ENCODE measurements at regions not wholly inside any gene's neighbourhood (a gene's known extent, or its start where the extent isn't known, plus 50 kb on each side); places are given as distances from the start of the nearest gene placed in this dataset.

DNA sequence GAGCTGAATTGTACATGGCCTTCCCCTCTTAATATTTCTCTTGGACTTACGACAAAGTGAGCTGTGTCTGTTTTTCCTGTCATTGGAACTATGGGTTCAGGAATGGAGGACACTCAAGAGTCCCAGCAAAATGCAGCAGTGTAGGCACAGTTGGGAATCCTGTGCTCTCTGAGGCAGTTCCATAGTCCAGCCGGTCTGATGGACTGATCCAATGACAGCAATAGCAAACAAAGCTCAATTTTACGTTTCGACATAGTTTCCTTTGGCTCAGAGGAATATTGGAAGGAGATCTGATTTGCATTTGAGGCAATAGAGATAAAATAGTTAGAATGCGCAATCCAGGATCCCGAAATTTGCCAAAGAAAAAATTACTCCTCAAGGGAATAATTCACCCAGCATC lies 276.9 kb upstream of the CNTN3 start:
- Histone ChIP-seq H3K4me1 (ENCODE audit: low read length) (no peaks in the 10 kb centered on the region), H3K9me2 (replicated peaks; ENCODE audit: insufficient read depth, low read length) (no peaks in the 10 kb centered on the region), H3K9me3 (ENCODE audit: low read length) (no peaks in the 10 kb centered on the region; the same call in 1 of the 2 replicates), H4K20me1 (ENCODE audit: insufficient read depth, low read depth, low read length) (no peaks in the 10 kb centered on the region), H3K27me3 (ENCODE audit: low read length) (no peaks in the 10 kb centered on the region), H3K36me3 (ENCODE audit: insufficient read depth, low read length) (no peaks in the 10 kb centered on the region), H3K4me2 (ENCODE audit: low read depth, low read length, poor library complexity, severe bottlenecking) (no peak overlapping the region), H3K4me3 (ENCODE audit: low read length) (no peak overlapping the region), H2AFZ (ENCODE audit: low read length) (no peak overlapping the region), H3K27ac (ENCODE audit: low read length) (no peak overlapping the region), H3K79me2 (ENCODE audit: low read length) (no peaks in the 10 kb centered on the region), H3K9ac (ENCODE audit: low read length) (no peak overlapping the region)
- DNase-seq: no peak

DNA sequence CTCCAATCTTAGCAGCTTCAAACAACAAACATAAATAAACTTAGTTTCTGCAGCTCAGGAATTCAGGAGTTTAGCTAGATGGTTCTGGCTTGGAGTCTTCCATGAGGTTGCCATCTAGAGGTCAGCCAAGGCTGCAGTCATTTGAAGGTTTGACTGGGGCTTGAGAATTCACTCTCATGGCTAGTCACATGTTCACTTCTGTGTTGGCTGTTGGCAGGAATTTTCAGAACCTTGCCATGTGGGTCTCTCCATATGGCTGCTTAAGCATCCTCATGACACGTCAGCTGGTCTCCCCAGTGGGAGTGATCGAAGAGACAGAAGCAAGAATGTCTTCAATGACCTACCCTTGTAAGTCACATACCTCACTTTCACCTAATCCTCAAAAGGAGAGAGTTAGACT lies 269.2 kb upstream of the CNTN3 start:
- H3K4me2 ChIP-seq (ENCODE audit: low read depth, low read length, poor library complexity, severe bottlenecking): no peak overlapping the region
- no peak overlapping the region for H3K27ac ChIP-seq (ENCODE audit: low read length)
- no peak overlapping the region for H3K4me3 ChIP-seq (ENCODE audit: low read length)
- H3K4me1 ChIP-seq (ENCODE audit: low read length): no peaks in the 10 kb centered on the region
- H3K27me3 ChIP-seq (ENCODE audit: low read length): no peaks in the 10 kb centered on the region
- no peaks in the 10 kb centered on the region for H4K20me1 ChIP-seq (ENCODE audit: insufficient read depth, low read depth, low read length)
- H3K9me2 ChIP-seq (replicated peaks; ENCODE audit: insufficient read depth, low read length): no peaks in the 10 kb centered on the region; the same call in 1 of the 2 replicates
- peak; percentile 51 for DNase-seq
- no peak overlapping the region for H2AFZ ChIP-seq (ENCODE audit: low read length)
- no peaks in the 10 kb centered on the region for H3K79me2 ChIP-seq (ENCODE audit: low read length)
- H3K9me3 ChIP-seq (ENCODE audit: low read length): no peaks in the 10 kb centered on the region; the same call in 1 of the 2 replicates
- H3K9ac ChIP-seq (ENCODE audit: low read length): no peak overlapping the region
- H3K36me3 ChIP-seq (ENCODE audit: insufficient read depth, low read length): no peaks in the 10 kb centered on the region

DNA sequence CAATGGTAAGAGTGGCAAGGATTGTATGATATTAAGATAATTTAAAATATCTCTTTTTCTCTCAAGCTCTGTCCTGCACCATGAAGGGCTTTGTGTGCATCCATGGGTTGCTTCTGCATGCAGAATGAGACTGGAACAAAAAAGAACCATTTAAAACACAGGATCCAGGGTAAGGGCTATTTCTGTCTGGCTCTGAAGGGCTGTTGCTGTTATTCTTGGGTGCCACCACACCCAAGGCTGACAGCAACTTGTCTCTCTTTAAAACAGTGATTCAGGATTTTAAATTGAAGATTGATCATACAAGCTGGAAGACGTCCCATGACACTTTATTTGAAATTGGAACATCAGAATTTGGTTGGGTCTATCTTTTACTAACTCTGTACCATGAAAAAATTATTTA lies 268.8 kb upstream of the CNTN3 start:
- no peak overlapping the region for H3K27ac ChIP-seq (ENCODE audit: low read length)
- H3K4me3 ChIP-seq (ENCODE audit: low read length): no peak overlapping the region
- H4K20me1 ChIP-seq (ENCODE audit: insufficient read depth, low read depth, low read length): no peaks in the 10 kb centered on the region
- no peak overlapping the region for H3K4me2 ChIP-seq (ENCODE audit: low read depth, low read length, poor library complexity, severe bottlenecking)
- H2AFZ ChIP-seq (ENCODE audit: low read length): no peak overlapping the region
- no peak for DNase-seq
- no peak overlapping the region for H3K9ac ChIP-seq (ENCODE audit: low read length)
- no peaks in the 10 kb centered on the region for H3K27me3 ChIP-seq (ENCODE audit: low read length)
- H3K4me1 ChIP-seq (ENCODE audit: low read length): no peaks in the 10 kb centered on the region
- no peaks in the 10 kb centered on the region; the same call in 1 of the 2 replicates for H3K9me3 ChIP-seq (ENCODE audit: low read length)
- no peaks in the 10 kb centered on the region; the same call in 1 of the 2 replicates for H3K9me2 ChIP-seq (replicated peaks; ENCODE audit: insufficient read depth, low read length)
- no peaks in the 10 kb centered on the region for H3K36me3 ChIP-seq (ENCODE audit: insufficient read depth, low read length)
- H3K79me2 ChIP-seq (ENCODE audit: low read length): no peaks in the 10 kb centered on the region

DNA sequence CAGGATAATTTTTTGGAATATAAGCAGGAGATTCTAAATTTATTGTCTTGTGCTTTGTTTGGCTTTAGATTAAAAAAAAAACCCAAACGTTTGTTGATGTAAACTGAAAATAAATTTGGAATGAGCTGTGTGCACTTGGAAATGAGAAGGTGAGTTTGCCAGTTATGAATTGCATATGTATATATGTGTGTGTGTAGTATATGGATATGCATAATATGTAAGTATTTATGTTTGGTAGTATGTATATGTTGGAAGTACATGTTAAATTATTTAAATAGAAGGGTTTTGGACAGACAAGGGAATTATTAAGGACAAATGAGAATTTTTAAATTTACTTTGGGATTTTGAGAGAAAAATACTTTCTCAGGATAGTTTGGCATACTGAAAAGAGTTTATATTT lies 265.8 kb upstream of the CNTN3 start:
- no peak for DNase-seq
- Histone ChIP-seq H3K9me3 (ENCODE audit: low read length) (no peaks in the 10 kb centered on the region; the same call in 1 of the 2 replicates), H3K4me2 (ENCODE audit: low read depth, low read length, poor library complexity, severe bottlenecking) (no peak overlapping the region), H4K20me1 (ENCODE audit: insufficient read depth, low read depth, low read length) (no peaks in the 10 kb centered on the region), H3K4me3 (ENCODE audit: low read length) (no peak overlapping the region), H3K79me2 (ENCODE audit: low read length) (no peaks in the 10 kb centered on the region), H3K27ac (ENCODE audit: low read length) (no peak overlapping the region), H3K36me3 (ENCODE audit: insufficient read depth, low read length) (no peaks in the 10 kb centered on the region), H2AFZ (ENCODE audit: low read length) (no peak overlapping the region), H3K27me3 (ENCODE audit: low read length) (no peaks in the 10 kb centered on the region), H3K4me1 (ENCODE audit: low read length) (no peaks in the 10 kb centered on the region), H3K9ac (ENCODE audit: low read length) (no peak overlapping the region), H3K9me2 (replicated peaks; ENCODE audit: insufficient read depth, low read length) (no peaks in the 10 kb centered on the region; the same call in 1 of the 2 replicates)

DNA sequence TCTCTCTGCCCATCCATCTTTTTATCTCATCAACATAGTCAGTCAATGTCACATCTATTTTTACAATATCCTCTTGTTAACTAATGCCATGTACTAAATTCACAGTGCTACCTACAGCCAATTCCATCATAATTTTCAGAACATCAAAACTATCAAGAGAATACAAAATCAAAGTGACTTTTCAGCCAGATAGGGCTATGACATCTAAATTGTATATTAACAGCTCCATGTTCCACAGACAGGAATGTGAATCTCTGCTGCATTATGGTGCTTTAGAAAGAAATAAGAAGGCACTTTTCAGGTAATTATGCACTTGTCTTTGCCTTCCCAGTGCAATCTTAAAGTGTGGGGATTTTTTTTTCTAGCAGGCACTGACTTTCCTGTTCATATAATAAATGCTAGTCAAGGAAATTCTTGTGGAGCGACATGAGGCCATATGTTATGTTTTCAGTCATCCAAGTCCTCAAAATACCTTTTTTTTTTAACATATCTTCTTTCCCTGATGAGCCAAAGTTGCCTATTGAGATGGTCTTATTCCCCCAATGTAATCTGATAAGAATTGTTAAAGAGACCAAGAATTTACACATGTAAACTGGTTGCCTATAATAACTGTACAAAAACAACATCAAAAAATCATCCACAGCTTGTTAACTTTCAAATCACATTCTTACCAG lies 252.0 kb upstream of the CNTN3 start:
- no peak overlapping the region for H3K4me2 ChIP-seq (ENCODE audit: low read depth, low read length, poor library complexity, severe bottlenecking)
- no peaks in the 10 kb centered on the region for H3K79me2 ChIP-seq (ENCODE audit: low read length)
- H3K4me1 ChIP-seq (ENCODE audit: low read length): no peaks in the 10 kb centered on the region
- no peak for DNase-seq
- peaks cover 2% of the 10 kb centered on the region; the same call in 1 of the 2 replicates for H3K9me3 ChIP-seq (ENCODE audit: low read length)
- no peak overlapping the region for H3K27ac ChIP-seq (ENCODE audit: low read length)
- H2AFZ ChIP-seq (ENCODE audit: low read length): no peak overlapping the region
- H4K20me1 ChIP-seq (ENCODE audit: insufficient read depth, low read depth, low read length): no peaks in the 10 kb centered on the region
- no peak overlapping the region for H3K9ac ChIP-seq (ENCODE audit: low read length)
- no peaks in the 10 kb centered on the region for H3K27me3 ChIP-seq (ENCODE audit: low read length)
- no peaks in the 10 kb centered on the region for H3K9me2 ChIP-seq (replicated peaks; ENCODE audit: insufficient read depth, low read length)
- H3K4me3 ChIP-seq (ENCODE audit: low read length): no peak overlapping the region
- H3K36me3 ChIP-seq (ENCODE audit: insufficient read depth, low read length): no peaks in the 10 kb centered on the region

DNA sequence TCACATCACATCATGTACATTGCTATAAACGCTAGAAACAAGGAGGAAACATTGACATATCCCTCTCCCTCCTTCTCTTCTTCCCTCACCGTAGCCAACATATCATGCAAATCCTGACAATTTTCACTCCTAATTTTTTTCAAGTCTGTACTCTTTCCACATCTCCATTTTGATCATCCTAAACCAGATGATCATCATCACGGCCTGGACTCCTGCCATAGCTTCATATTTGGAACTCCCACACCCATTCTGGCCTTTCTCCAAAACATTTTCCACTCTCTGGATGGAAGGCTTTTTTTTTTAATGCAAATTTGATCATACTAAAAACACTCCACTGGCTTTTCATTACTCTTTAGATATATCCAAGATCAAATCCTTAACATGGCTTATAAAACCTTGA lies 248.0 kb upstream of the CNTN3 start:
- H3K4me3 ChIP-seq (ENCODE audit: low read length): no peak overlapping the region
- H4K20me1 ChIP-seq (ENCODE audit: insufficient read depth, low read depth, low read length): no peaks in the 10 kb centered on the region
- no peaks in the 10 kb centered on the region for H3K36me3 ChIP-seq (ENCODE audit: insufficient read depth, low read length)
- no peak overlapping the region for H3K4me2 ChIP-seq (ENCODE audit: low read depth, low read length, poor library complexity, severe bottlenecking)
- H3K27ac ChIP-seq (ENCODE audit: low read length): no peak overlapping the region
- no peaks in the 10 kb centered on the region for H3K27me3 ChIP-seq (ENCODE audit: low read length)
- H3K4me1 ChIP-seq (ENCODE audit: low read length): no peaks in the 10 kb centered on the region
- peaks cover 6% of the 10 kb centered on the region; the same call in 1 of the 2 replicates for H3K9me3 ChIP-seq (ENCODE audit: low read length)
- no peak for DNase-seq
- no peak overlapping the region for H3K9ac ChIP-seq (ENCODE audit: low read length)
- no peaks in the 10 kb centered on the region for H3K9me2 ChIP-seq (replicated peaks; ENCODE audit: insufficient read depth, low read length)
- no peaks in the 10 kb centered on the region for H3K79me2 ChIP-seq (ENCODE audit: low read length)
- H2AFZ ChIP-seq (ENCODE audit: low read length): no peak overlapping the region

DNA sequence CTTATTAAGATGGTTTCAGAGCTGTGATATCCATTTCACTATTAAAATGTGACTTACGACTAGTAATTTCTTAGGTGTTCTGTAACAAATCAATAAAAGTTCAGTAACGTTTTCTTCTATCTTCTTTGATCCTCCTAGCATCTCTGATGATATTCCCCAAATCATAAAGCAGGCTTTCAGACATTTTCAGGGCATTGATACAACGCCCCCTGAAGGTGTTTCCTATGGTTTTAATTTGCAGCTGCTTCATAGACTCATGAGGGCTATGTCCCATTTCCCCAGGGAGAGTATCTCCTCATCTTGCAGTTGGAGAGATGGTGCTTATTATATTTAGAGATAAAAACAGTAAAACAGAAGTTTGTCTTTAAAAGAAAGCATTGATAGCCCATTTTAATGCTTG lies 246.8 kb upstream of the CNTN3 start:
- Histone ChIP-seq H3K9me3 (ENCODE audit: low read length) (peaks cover 9% of the 10 kb centered on the region; the same call in 1 of the 2 replicates), H4K20me1 (ENCODE audit: insufficient read depth, low read depth, low read length) (no peaks in the 10 kb centered on the region), H3K9ac (ENCODE audit: low read length) (no peak overlapping the region), H3K4me2 (ENCODE audit: low read depth, low read length, poor library complexity, severe bottlenecking) (no peak overlapping the region), H3K79me2 (ENCODE audit: low read length) (no peaks in the 10 kb centered on the region), H3K27me3 (ENCODE audit: low read length) (no peaks in the 10 kb centered on the region), H3K9me2 (replicated peaks; ENCODE audit: insufficient read depth, low read length) (no peaks in the 10 kb centered on the region), H3K4me3 (ENCODE audit: low read length) (no peak overlapping the region), H2AFZ (ENCODE audit: low read length) (no peak overlapping the region), H3K27ac (ENCODE audit: low read length) (no peak overlapping the region), H3K36me3 (ENCODE audit: insufficient read depth, low read length) (no peaks in the 10 kb centered on the region), H3K4me1 (ENCODE audit: low read length) (no peaks in the 10 kb centered on the region)
- no peak for DNase-seq

DNA sequence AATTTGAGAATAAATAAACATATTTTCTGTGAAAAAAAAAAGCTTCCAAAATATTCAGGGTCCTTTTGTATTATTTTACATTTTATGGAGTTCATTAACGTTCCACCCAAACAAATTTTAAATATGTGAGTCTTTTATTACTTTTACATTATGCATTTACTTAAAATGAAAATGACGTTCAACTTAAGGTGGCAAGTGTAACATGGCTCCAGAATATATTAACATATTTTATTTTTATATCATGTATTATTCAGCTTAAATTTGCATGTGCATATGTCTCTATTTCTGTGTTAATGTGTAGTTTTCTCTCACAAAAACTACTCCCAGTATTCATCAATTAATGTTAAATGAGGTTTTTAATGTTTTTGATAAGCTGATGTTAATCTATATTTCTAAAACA lies 243.6 kb upstream of the CNTN3 start:
- Histone ChIP-seq H3K79me2 (ENCODE audit: low read length) (no peaks in the 10 kb centered on the region), H3K9me2 (replicated peaks; ENCODE audit: insufficient read depth, low read length) (no peaks in the 10 kb centered on the region), H3K27ac (ENCODE audit: low read length) (no peak overlapping the region), H3K9me3 (ENCODE audit: low read length) (peaks cover 13% of the 10 kb centered on the region; the same call in 1 of the 2 replicates), H3K36me3 (ENCODE audit: insufficient read depth, low read length) (no peaks in the 10 kb centered on the region), H2AFZ (ENCODE audit: low read length) (no peak overlapping the region), H3K4me3 (ENCODE audit: low read length) (no peak overlapping the region), H3K4me1 (ENCODE audit: low read length) (no peaks in the 10 kb centered on the region), H3K9ac (ENCODE audit: low read length) (no peak overlapping the region), H4K20me1 (ENCODE audit: insufficient read depth, low read depth, low read length) (no peaks in the 10 kb centered on the region), H3K27me3 (ENCODE audit: low read length) (no peaks in the 10 kb centered on the region), H3K4me2 (ENCODE audit: low read depth, low read length, poor library complexity, severe bottlenecking) (no peak overlapping the region)
- no peak for DNase-seq

Measured in Karpas-422 (cell line).